ENCODE measurements at regions not wholly inside any gene's neighbourhood (a gene's known extent, or its start where the extent isn't known, plus 50 kb on each side); places are given as distances from the start of the nearest gene placed in this dataset.

- Histone ChIP-seq H3K4me3 (no peak overlapping the region), H3K36me3 (no peaks in the 10 kb centered on the region), H3K9me3 (no peaks in the 10 kb centered on the region), H3K27me3 (no peaks in the 10 kb centered on the region), H3K27ac (no peak overlapping the region), H3K4me1 (peaks cover 9% of the 10 kb centered on the region)
- no peak for DNase-seq (ENCODE audit: extremely low spot score in 2 of 2)
- TF ChIP-seq POLR2AphosphoS5 (IDR thresholded peaks at IDR 0.05; ENCODE audit: insufficient read depth in 1 of 2, low read depth in 1 of 2): no peak
- TF ChIP-seq CTCF (IDR thresholded peaks at IDR 0.05): no peak
- no peak for TF ChIP-seq POLR2A (IDR thresholded peaks at IDR 0.05)
- intact Hi-C loops (cut with DNase I): no loop called here
Observed at GRCh38 chr17:51347851-51348584, 87.7 kb downstream of the UTP18 start.

- peaks cover 9% of the 10 kb centered on the region for H3K4me1 ChIP-seq
- no peak overlapping the region for H3K27ac ChIP-seq
- no peaks in the 10 kb centered on the region for H3K27me3 ChIP-seq
- H3K9me3 ChIP-seq: no peaks in the 10 kb centered on the region
- TF ChIP-seq CTCF (IDR thresholded peaks at IDR 0.05) (no peak), POLR2AphosphoS5 (IDR thresholded peaks at IDR 0.05; ENCODE audit: insufficient read depth in 1 of 2, low read depth in 1 of 2) (no peak), POLR2A (IDR thresholded peaks at IDR 0.05) (no peak)
- intact Hi-C loops (cut with DNase I): no loop called here
- DNase-seq (ENCODE audit: extremely low spot score in 2 of 2): no peak
- no peaks in the 10 kb centered on the region for H3K36me3 ChIP-seq
- H3K4me3 ChIP-seq: no peak overlapping the region
Observed at GRCh38 chr17:51351080-51351479, 90.7 kb downstream of the UTP18 start.

- H3K4me1 ChIP-seq: peaks cover 9% of the 10 kb centered on the region
- H3K27ac ChIP-seq: no peak overlapping the region
- DNase-seq (ENCODE audit: extremely low spot score in 2 of 2): no peak
- no peak overlapping the region for H3K4me3 ChIP-seq
- TF ChIP-seq CTCF (IDR thresholded peaks at IDR 0.05) (no peak), POLR2A (IDR thresholded peaks at IDR 0.05) (no peak), POLR2AphosphoS5 (IDR thresholded peaks at IDR 0.05; ENCODE audit: insufficient read depth in 1 of 2, low read depth in 1 of 2) (no peak)
- H3K9me3 ChIP-seq: no peaks in the 10 kb centered on the region
- no peaks in the 10 kb centered on the region for H3K27me3 ChIP-seq
- no peaks in the 10 kb centered on the region for H3K36me3 ChIP-seq
- intact Hi-C loops (cut with DNase I): no loop called here
Observed at GRCh38 chr17:51351890-51352289, 91.5 kb downstream of the UTP18 start.

GRCh38 chr17:51352798-51353197 lies 92.5 kb downstream of the UTP18 start:
- no peak overlapping the region for H3K27ac ChIP-seq
- H3K4me3 ChIP-seq: no peak overlapping the region
- H3K27me3 ChIP-seq: no peaks in the 10 kb centered on the region
- H3K9me3 ChIP-seq: no peaks in the 10 kb centered on the region
- no peaks in the 10 kb centered on the region for H3K36me3 ChIP-seq
- no peak for DNase-seq (ENCODE audit: extremely low spot score in 2 of 2)
- intact Hi-C loops (cut with DNase I): no loop called here
- H3K4me1 ChIP-seq: peaks cover 9% of the 10 kb centered on the region
- TF ChIP-seq POLR2A (IDR thresholded peaks at IDR 0.05) (no peak), POLR2AphosphoS5 (IDR thresholded peaks at IDR 0.05; ENCODE audit: insufficient read depth in 1 of 2, low read depth in 1 of 2) (no peak)

- H3K9me3 ChIP-seq: no peaks in the 10 kb centered on the region
- intact Hi-C loops (cut with DNase I): no loop called here
Observed at GRCh38 chr17:51353296-51353695, 93.0 kb downstream of the UTP18 start.

More at GRCh38 chr17:51353296-51353695, 93.0 kb downstream of the UTP18 start:
- no peak overlapping the region for H3K27ac ChIP-seq
- H3K4me3 ChIP-seq: no peak overlapping the region
- H3K27me3 ChIP-seq: no peaks in the 10 kb centered on the region
- no peaks in the 10 kb centered on the region for H3K36me3 ChIP-seq
- TF ChIP-seq POLR2A (IDR thresholded peaks at IDR 0.05): no peak
- no peak for TF ChIP-seq CTCF (IDR thresholded peaks at IDR 0.05)
- no peak for TF ChIP-seq POLR2AphosphoS5 (IDR thresholded peaks at IDR 0.05; ENCODE audit: insufficient read depth in 1 of 2, low read depth in 1 of 2)
- DNase-seq (ENCODE audit: extremely low spot score in 2 of 2): no peak
- H3K4me1 ChIP-seq: peaks cover 9% of the 10 kb centered on the region
